NCI-H82 (cell line): ENCODE measurements at regions not wholly inside any gene's neighbourhood (a gene's known extent, or its start where the extent isn't known, plus 50 kb on each side); places are given as distances from the start of the nearest gene placed in this dataset.

Experiments used
- DNase-seq: peaks from one replicate; lab custom pipeline; 2025; lab: John Stamatoyannopoulos, UW

DNA sequence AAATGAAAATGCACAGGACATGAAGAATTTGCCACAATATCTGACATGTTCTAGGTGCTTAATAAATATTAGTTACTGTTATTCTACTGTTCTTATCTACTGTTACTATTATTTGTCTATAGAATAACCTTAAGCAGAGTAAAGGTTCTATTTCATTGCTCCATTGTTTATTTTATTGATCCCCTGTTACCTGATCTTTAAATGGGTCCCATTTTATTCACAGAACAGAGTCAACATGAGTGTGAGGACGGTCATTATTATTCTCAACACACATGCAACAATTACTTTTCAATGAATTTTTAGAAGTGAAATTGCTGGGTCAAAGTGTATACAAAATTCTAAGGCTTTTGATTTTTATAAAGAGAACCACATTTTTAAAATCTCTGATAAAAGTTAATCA lies 186.9 kb downstream of the AHR start:
- no peak for DNase-seq

- no peak for DNase-seq
These were observed 187.5 kb downstream of the AHR start for GRCh38 chr7:17485904-17486303.

GRCh38 chr7:17486835-17487234 lies 188.4 kb downstream of the AHR start:
- no peak for DNase-seq

GRCh38 chr7:17487343-17487742 lies 188.9 kb downstream of the AHR start:
- no peak for DNase-seq

GRCh38 chr7:17488829-17489228 lies 190.4 kb downstream of the AHR start:
- DNase-seq: no peak

- no peak for DNase-seq
These were observed 191.5 kb downstream of the AHR start for GRCh38 chr7:17489961-17490360.

- no peak for DNase-seq
These were observed 192.4 kb downstream of the AHR start for GRCh38 chr7:17490825-17491224.

DNA sequence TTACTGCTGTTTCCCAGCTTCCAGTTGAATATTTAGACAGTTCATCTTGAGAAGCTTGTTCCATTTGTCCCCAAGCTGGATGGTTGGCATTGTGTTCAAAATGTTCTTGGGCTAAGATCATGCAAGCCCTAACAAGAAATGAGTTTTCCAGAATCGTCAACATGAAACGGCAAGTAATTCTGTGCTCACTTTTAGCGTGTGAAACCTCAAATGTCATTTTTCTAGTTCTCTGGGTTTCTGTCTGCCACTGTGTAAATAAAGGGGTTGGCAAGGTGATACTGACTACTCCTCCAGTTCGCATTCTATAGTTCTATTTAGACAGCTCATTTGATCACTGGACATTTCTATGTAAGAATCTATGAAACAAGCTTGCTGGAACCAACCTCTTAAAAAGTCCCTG lies 194.0 kb downstream of the AHR start:
- no peak for DNase-seq

DNA sequence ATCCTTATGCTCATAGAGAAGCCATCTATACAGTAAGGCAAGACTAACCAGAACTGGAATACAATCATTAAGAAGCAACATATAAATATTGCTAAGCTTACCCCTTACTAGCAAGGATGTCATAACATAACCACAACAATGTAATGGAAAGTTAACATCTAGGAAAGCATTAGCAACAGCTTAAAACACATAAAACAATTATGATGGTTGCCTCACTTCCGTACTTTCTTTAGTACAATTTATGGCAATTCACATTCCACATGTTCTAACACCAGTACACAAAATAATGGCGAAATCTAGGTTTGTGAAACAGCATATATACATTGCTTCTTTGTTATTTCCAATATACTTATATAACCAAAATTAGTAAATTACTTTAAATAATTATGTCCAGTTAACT lies 195.0 kb downstream of the AHR start:
- no peak for DNase-seq

DNA sequence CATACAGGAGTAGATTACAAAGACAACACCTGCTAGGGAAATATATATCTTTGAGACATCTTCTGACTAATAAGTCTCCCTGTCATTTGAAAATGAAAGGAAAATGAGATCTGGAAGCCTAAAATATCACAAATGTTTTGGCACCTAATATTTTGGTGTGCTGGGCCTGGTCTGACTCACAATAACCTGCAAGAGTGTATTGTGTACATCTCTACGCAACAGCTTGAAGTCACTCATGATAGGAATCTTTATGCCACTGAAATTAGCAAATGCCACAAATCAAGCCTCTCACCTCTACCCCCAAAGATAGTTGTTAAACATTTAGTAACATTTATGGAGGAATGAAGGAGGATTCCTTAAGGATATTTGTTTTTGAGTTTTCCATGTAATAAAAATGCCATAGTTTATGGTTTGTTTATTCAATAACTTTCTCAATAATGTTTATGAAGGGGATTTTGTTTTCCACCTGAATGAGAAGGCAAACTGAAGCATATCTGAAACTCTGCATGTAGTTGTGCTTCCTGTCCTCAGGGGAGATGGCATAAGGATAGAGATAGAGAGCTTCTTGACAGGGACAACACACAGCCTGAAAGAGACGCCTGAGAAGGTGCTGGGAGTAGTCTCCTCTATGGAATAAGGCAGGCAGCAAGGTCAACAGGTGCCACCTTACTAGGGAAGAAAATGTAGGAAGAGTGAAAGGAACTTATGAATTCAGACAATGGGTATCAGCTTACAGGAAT lies 197.4 kb downstream of the AHR start:
- DNase-seq: no peak

DNA sequence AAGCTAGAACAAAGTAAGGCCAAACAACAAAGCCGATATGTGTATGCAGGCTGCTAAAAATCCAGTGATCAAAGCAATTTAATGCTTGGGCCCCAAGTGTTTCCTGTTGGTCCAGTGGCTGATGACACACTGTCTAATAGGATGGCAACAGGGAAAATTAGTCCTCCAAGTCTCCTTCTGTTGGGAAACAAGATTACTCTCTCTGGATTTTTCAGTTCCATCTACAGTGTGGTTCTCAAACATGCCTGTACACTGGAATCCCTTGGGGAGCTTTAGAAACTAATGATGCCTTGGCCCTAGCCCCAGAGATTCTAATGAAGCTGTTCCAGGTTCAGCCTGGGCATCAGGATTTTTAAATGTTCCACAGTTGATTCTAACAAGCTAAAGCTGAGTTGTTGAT lies 198.7 kb downstream of the AHR start:
- DNase-seq: no peak

DNA sequence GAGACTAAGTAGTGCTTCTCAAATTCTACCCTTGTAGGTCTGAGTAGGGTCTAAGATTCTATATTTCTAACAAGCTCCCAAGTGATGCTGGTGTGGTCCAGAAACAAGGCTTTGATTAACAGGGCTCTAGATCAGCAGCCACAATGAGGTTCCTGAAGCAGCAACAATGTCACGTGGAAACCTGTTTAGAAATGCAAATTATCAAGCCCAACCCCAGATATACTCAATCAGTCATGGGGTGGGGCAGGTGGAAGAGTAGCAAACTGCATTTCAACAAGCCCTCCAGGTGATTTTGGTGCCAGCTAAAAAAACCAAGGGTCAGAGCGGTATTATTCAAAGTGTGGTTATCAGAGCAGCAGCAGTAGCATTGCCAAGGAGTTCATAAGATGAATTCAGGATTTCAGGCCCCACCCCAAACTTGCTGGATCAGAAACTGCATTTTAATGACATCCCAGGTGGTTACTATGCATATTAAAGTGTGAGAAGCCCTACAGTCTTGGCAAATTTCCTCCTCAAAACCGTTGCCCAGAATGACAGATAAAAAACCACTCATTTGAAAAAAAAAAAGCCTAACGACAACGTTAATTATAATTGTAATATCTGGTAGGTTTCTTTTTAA lies 199.2 kb downstream of the AHR start:
- DNase-seq: no peak

DNA sequence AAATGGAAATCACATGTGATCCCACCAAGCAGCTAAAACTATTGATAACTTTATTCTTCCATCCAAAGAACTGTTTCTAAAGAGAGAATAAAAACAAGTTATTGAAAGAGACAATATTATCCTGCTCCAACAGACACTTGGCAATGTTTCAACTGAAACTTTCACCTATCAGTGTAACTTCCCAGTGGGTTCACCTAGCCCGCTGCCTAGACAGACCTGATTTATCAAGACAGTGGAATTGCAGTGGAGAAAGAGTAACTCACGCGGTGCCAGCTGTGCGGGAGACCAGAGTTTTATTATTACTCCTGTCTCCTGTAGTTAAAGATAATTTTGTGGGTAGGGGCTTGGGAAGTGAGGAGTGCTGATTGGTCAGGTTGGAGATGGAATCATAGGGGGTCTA lies 199.8 kb downstream of the AHR start:
- DNase-seq: no peak

DNA sequence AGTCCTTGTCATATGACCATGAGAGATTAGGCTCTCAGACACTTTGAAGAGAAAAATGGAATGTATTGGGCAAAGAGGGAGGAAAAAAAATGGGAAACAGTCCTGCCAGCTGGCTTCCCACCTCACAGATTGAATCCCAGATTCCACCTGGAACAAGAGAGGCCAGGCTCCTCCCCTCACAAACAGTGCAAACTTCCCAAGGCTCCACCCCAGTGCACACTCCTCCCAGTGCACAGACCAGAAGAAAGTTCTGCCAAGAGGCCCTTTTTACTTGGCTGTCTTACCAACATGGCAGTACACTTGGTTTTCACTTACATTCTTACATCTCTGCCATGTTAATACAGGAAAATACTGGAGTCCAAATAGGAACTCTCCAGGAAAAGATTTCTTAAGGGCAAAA lies 202.3 kb downstream of the AHR start:
- no peak for DNase-seq

- DNase-seq: no peak
These were observed 203.2 kb downstream of the AHR start for GRCh38 chr7:17501441-17502212.

- DNase-seq: no peak
These were observed 204.0 kb downstream of the AHR start for GRCh38 chr7:17502213-17503060.

GRCh38 chr7:17506095-17506494 lies 207.6 kb downstream of the AHR start:
- DNase-seq: no peak

DNA sequence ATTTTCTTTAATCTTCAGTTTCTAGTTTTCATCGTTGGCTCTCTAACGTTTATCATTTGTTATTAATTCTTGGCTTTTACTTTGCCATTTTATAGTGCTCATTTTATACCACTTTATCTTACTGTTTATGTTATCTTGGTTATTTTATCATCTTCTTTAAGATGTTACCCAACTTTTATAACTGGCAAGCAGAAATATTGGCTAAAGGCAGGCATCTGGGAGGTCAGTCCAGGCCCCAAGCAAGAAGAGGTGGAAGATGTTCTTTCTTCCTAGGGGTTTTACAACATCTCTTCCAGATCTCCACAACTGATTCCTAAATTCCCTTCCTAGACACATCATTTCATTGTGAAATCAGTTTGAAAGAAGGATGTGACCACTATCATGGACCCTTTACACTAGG lies 208.1 kb downstream of the AHR start:
- no peak for DNase-seq

- no peak for DNase-seq
These were observed 209.3 kb downstream of the AHR start for GRCh38 chr7:17507717-17508116.

- no peak for DNase-seq
These were observed 213.8 kb downstream of the AHR start for GRCh38 chr7:17512181-17512675.

- DNase-seq: no peak
These were observed 218.3 kb downstream of the AHR start for GRCh38 chr7:17516771-17517170.

- no peak for DNase-seq
These were observed 222.5 kb downstream of the AHR start for GRCh38 chr7:17520941-17521340.
